PC-3 (cell line): ENCODE measurements at regions not wholly inside any gene's neighbourhood (a gene's known extent, or its start where the extent isn't known, plus 50 kb on each side); places are given as distances from the start of the nearest gene placed in this dataset.

ENCODE experiments used
- CTCF ChIP-seq: fragments of 300-600 bp; sonication (generic); conservative IDR thresholded peaks from 2 replicates; pipeline ENCODE4 v1.5.1; 2017; ENCODE audit warnings: antibody characterized with exemption, low read depth, mild to moderate bottlenecking, low read length
- EZH2 ChIP-seq: fragments of 300-600 bp; sonication (generic); IDR thresholded peaks from one replicate; pipeline ENCODE4 v1.6.1; 2017; ENCODE audit warnings: antibody characterized with exemption, mild to moderate bottlenecking, low read length; ENCODE audit not compliant: unreplicated experiment

- TF ChIP-seq CTCF (no peak), EZH2 (no peak)
Observed at GRCh38 chrX:137297167-137297566, 263.4 kb upstream of the GPR101 start.
